Calu3 (cell line): ENCODE measurements at regions not wholly inside any gene's neighbourhood (a gene's known extent, or its start where the extent isn't known, plus 50 kb on each side); places are given as distances from the start of the nearest gene placed in this dataset.
"Not testable (repeated sequence)": the region's sequence is repeated elsewhere in the genome, so short reads cannot be mapped to it uniquely, and the experiment has no call there.

Experiments
- BruUV-seq: library from RNA; stranded (reverse); fragments of 400-500 nt; replicated peaks from 2 replicates; lab custom pipeline; 2021; lab: Mats Ljungman, UMichigan
- CTCF ChIA-PET: fragments of 300-600 bp; sonication (Branson Sonifier 250); formaldehyde crosslinking; loops from one replicate; lab custom pipeline; 2022; ENCODE audit warnings: antibody characterized with exemption; lab: Charles Lee
- DNase-seq: peaks from one replicate; pipeline ENCODE4 v3.0.0; 2022
- H3K27ac Mint-ChIP-seq: one replicate; pipeline ENCODE4 v1.8.0; 2022; ENCODE audit warnings: mixed read lengths; ENCODE audit not compliant: unreplicated experiment
- H3K27me3 Mint-ChIP-seq: one replicate; pipeline ENCODE4 v1.8.0; 2022; ENCODE audit warnings: mixed read lengths; ENCODE audit not compliant: unreplicated experiment
- H3K36me3 Mint-ChIP-seq: one replicate; pipeline ENCODE4 v1.8.0; 2022; ENCODE audit warnings: mild to moderate bottlenecking, moderate library complexity, mixed read lengths; ENCODE audit not compliant: insufficient read depth, unreplicated experiment
- H3K4me1 Mint-ChIP-seq: one replicate; pipeline ENCODE4 v1.8.0; 2022; ENCODE audit warnings: mild to moderate bottlenecking, low read depth, mixed read lengths; ENCODE audit not compliant: unreplicated experiment
- H3K4me3 Mint-ChIP-seq: one replicate; pipeline ENCODE4 v1.8.0; 2022; ENCODE audit warnings: mild to moderate bottlenecking, low read depth, moderate library complexity, mixed read lengths; ENCODE audit not compliant: unreplicated experiment
- H3K9me3 Mint-ChIP-seq: one replicate; pipeline ENCODE4 v1.8.0; 2022; ENCODE audit warnings: low read depth, mixed read lengths; ENCODE audit not compliant: unreplicated experiment
- CTCF ChIP-seq: fragments of 200-600 bp; IDR thresholded peaks from one replicate; pipeline ENCODE4 v1.8.0; 2022; ENCODE audit warnings: antibody characterized with exemption; ENCODE audit not compliant: unreplicated experiment
- intact Hi-C: fragments of 100-400 bp; cut with micrococcal nuclease; formaldehyde crosslinking; loops from one replicate; pipeline ENCODE4 v1.10.0; 2022; ENCODE audit not compliant: unreplicated experiment

GRCh38 chr12:89154743-89155499 is 197.4 kb downstream of the DUSP6 start:
- H3K4me1 Mint-ChIP-seq: no peaks in the 10 kb centered on the region
- DNase-seq: no peak
- CTCF ChIA-PET: no interaction called here
- intact Hi-C loops: no loop called here
- H3K27me3 Mint-ChIP-seq: no peaks in the 10 kb centered on the region
- H3K27ac Mint-ChIP-seq: no peak overlapping the region
- no peaks in the 10 kb centered on the region for H3K36me3 Mint-ChIP-seq
- no peak overlapping the region for H3K4me3 Mint-ChIP-seq
- no TSS peak for BruUV-seq
- no peak for TF ChIP-seq CTCF
- peaks cover 8% of the 10 kb centered on the region for H3K9me3 Mint-ChIP-seq

GRCh38 chr12:89153341-89153740 is 199.0 kb downstream of the DUSP6 start:
- H3K4me1 Mint-ChIP-seq: no peaks in the 10 kb centered on the region
- no peak overlapping the region for H3K27ac Mint-ChIP-seq
- no TSS peak for BruUV-seq
- CTCF ChIA-PET: no interaction called here
- DNase-seq: no peak
- H3K27me3 Mint-ChIP-seq: no peaks in the 10 kb centered on the region
- intact Hi-C loops: no loop called here
- TF ChIP-seq CTCF: no peak
- H3K9me3 Mint-ChIP-seq: peaks cover 8% of the 10 kb centered on the region
- no peaks in the 10 kb centered on the region for H3K36me3 Mint-ChIP-seq
- H3K4me3 Mint-ChIP-seq: no peak overlapping the region

GRCh38 chr12:89151536-89151935 is 200.8 kb downstream of the DUSP6 start:
- no peak overlapping the region for H3K27ac Mint-ChIP-seq
- no peaks in the 10 kb centered on the region for H3K27me3 Mint-ChIP-seq
- H3K9me3 Mint-ChIP-seq: peaks cover 8% of the 10 kb centered on the region
- TF ChIP-seq CTCF: no peak
- DNase-seq: no peak
- H3K4me3 Mint-ChIP-seq: no peak overlapping the region
- H3K4me1 Mint-ChIP-seq: no peaks in the 10 kb centered on the region
- BruUV-seq: no TSS peak
- intact Hi-C loops: no loop called here
- CTCF ChIA-PET: no interaction called here
- no peaks in the 10 kb centered on the region for H3K36me3 Mint-ChIP-seq

- CTCF ChIA-PET, H3K4me1 Mint-ChIP-seq, H3K36me3 Mint-ChIP-seq, H3K4me3 Mint-ChIP-seq, H3K27me3 Mint-ChIP-seq, DNase-seq, BruUV-seq, H3K27ac Mint-ChIP-seq, H3K9me3 Mint-ChIP-seq, intact Hi-C loops: not testable (repeated sequence)
Measured at GRCh38 chr12:89150789-89151188, 201.5 kb downstream of the DUSP6 start.

- H3K27ac Mint-ChIP-seq: no peak overlapping the region
Measured at GRCh38 chr12:89140602-89141238, 211.6 kb downstream of the DUSP6 start.

More at GRCh38 chr12:89140602-89141238, 211.6 kb downstream of the DUSP6 start:
- CTCF ChIA-PET: no interaction called here
- DNase-seq: no peak
- Mint-ChIP-seq H3K36me3 (no peaks in the 10 kb centered on the region), H3K27me3 (no peaks in the 10 kb centered on the region), H3K4me3 (no peak overlapping the region), H3K9me3 (peaks cover 2% of the 10 kb centered on the region), H3K4me1 (peaks cover 8% of the 10 kb centered on the region)
- BruUV-seq: no TSS peak
- intact Hi-C loops: loop anchor here (5.0 kb wide), 1 partner anchor 37 kb away; no protein-coding TSS in a partner anchor
- TF ChIP-seq CTCF: no peak
